Ovary (tissue), 3 donors: ENCODE measurements at regions not wholly inside any gene's neighbourhood (a gene's known extent, or its start where the extent isn't known, plus 50 kb on each side); places are given as distances from the start of the nearest gene placed in this dataset.

Experiments used
- EP300 ChIP-seq: sonication (generic); formaldehyde crosslinking; IDR thresholded peaks from one replicate; pipeline ENCODE4 v1.6.1; 2017; ENCODE audit warnings: antibody characterized with exemption
- POLR2A ChIP-seq: fragments of 450-650 bp; IDR thresholded peaks from one replicate; pipeline ENCODE4 v1.6.1; 2017; ENCODE audit warnings: antibody characterized with exemption, mild to moderate bottlenecking, moderate library complexity
- TF ChIP-seq, protein P1 (sequence below), 3 donors: fragments of 450-650 bp in 2 of 3; fragments of 200-600 bp in 1 of 3; IDR thresholded peaks; one replicate each; pipeline versions ENCODE4 v1.5.1 to v1.8.0; 2016 to 2022; ENCODE audit warnings: antibody characterized with exemption in 3 of 3, mild to moderate bottlenecking in 1 of 3
- donor health status: DM: no; HTN: no; CAD: no.

GRCh38 chr10:7485799-7486198 lies 75.0 kb upstream of the SFMBT2 start:
- TF ChIP-seq, protein P1, sequence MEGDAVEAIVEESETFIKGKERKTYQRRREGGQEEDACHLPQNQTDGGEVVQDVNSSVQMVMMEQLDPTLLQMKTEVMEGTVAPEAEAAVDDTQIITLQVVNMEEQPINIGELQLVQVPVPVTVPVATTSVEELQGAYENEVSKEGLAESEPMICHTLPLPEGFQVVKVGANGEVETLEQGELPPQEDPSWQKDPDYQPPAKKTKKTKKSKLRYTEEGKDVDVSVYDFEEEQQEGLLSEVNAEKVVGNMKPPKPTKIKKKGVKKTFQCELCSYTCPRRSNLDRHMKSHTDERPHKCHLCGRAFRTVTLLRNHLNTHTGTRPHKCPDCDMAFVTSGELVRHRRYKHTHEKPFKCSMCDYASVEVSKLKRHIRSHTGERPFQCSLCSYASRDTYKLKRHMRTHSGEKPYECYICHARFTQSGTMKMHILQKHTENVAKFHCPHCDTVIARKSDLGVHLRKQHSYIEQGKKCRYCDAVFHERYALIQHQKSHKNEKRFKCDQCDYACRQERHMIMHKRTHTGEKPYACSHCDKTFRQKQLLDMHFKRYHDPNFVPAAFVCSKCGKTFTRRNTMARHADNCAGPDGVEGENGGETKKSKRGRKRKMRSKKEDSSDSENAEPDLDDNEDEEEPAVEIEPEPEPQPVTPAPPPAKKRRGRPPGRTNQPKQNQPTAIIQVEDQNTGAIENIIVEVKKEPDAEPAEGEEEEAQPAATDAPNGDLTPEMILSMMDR (IDR thresholded peaks at IDR 0.05) = no peak
- no peak for TF ChIP-seq POLR2A
- no peak for TF ChIP-seq EP300
